Activated CD4-positive, alpha-beta T cell treated with anti-CD3 and anti-CD28 coated beads for 36 hours (primary cell): ENCODE measurements at regions not wholly inside any gene's neighbourhood (a gene's known extent, or its start where the extent isn't known, plus 50 kb on each side); places are given as distances from the start of the nearest gene placed in this dataset.
"Not testable (repeated sequence)": the region's sequence is repeated elsewhere in the genome, so short reads cannot be mapped to it uniquely, and the experiment has no call there.

Experiments used
- ATAC-seq: fragments of 200-7000 bp; cut with Tn5 transposase; one replicate; pipeline ENCODE4 v1.10.0; 2021; ENCODE audit warnings: mild to moderate bottlenecking, moderate library complexity
- CTCF ChIA-PET: fragments of 350-600 bp; sonication (Branson Sonifier 250); formaldehyde crosslinking; loops from one replicate; lab custom pipeline; 2021; ENCODE audit warnings: antibody characterized with exemption; lab: Charles Lee
- POLR2A ChIA-PET: fragments of 350-600 bp; sonication (Branson Sonifier 250); formaldehyde crosslinking; loops from one replicate; lab custom pipeline; 2021; ENCODE audit warnings: antibody characterized with exemption, inconsistent platforms; lab: Charles Lee
- DNase-seq: peaks from one replicate; pipeline ENCODE4 v3.0.0-alpha.2; 2020
- H3K27ac Mint-ChIP-seq: one replicate; pipeline ENCODE4 v1.8.0; 2021; ENCODE audit warnings: mixed read lengths
- H3K27me3 Mint-ChIP-seq: one replicate; pipeline ENCODE4 v1.8.0; 2021; ENCODE audit warnings: mixed read lengths
- H3K36me3 Mint-ChIP-seq: one replicate; pipeline ENCODE4 v1.8.0; 2021; ENCODE audit warnings: low read depth, mixed read lengths
- H3K4me1 Mint-ChIP-seq: one replicate; pipeline ENCODE4 v1.8.0; 2021; ENCODE audit warnings: mixed read lengths
- H3K4me3 Mint-ChIP-seq: one replicate; pipeline ENCODE4 v1.8.0; 2021; ENCODE audit warnings: mild to moderate bottlenecking, moderate library complexity, mixed read lengths
- H3K9me3 Mint-ChIP-seq: one replicate; pipeline ENCODE4 v1.8.0; 2021; ENCODE audit warnings: low read depth, mixed read lengths
- intact Hi-C, 2 experiments: fragments of 100-400 bp; cut with DNase I in 1 of 2; cut with micrococcal nuclease in 1 of 2; formaldehyde crosslinking; loops; one replicate each; pipeline versions ENCODE4 v1.14.2 to v1.15.1; 2022 to 2024; cut with DNase I, micrococcal nuclease

GRCh38 chrX:123788193-123788592 is 55.3 kb upstream of the THOC2 start:
- H3K27ac Mint-ChIP-seq, POLR2A ChIA-PET, H3K36me3 Mint-ChIP-seq, intact Hi-C loops, H3K4me1 Mint-ChIP-seq, DNase-seq, H3K9me3 Mint-ChIP-seq, H3K4me3 Mint-ChIP-seq, ATAC-seq, H3K27me3 Mint-ChIP-seq: not testable (repeated sequence)
- CTCF ChIA-PET = interaction anchor here (1.7 kb wide), 1 partner anchor 10 kb away, joined by 5 read pairs; no protein-coding TSS in a partner anchor

GRCh38 chrX:123788744-123789143 is 55.9 kb upstream of the THOC2 start:
- no peak overlapping the region for H3K27ac Mint-ChIP-seq
- no peaks in the 10 kb centered on the region for H3K36me3 Mint-ChIP-seq
- DNase-seq = no peak
- H3K27me3 Mint-ChIP-seq = no peaks in the 10 kb centered on the region
- no peaks in the 10 kb centered on the region for H3K9me3 Mint-ChIP-seq
- no peak for ATAC-seq
- POLR2A ChIA-PET = no interaction called here
- H3K4me1 Mint-ChIP-seq = peaks cover 6% of the 10 kb centered on the region
- intact Hi-C loops = no loop called here
- CTCF ChIA-PET = interaction anchor here (0.5 to 1.7 kb wide), 2 partner anchors 10 to 11 kb away, joined by 4 to 5 read pairs; no protein-coding TSS in a partner anchor
- no peak overlapping the region for H3K4me3 Mint-ChIP-seq

GRCh38 chrX:123797543-123798447 is 62.1 kb upstream of the XIAP start:
- DNase-seq (peak; percentile 9), ATAC-seq (peak; percentile 88)
- Mint-ChIP-seq H3K4me3 (no peak overlapping the region), H3K27me3 (no peaks in the 10 kb centered on the region), H3K27ac (no peak overlapping the region), H3K4me1 (no peaks in the 10 kb centered on the region), H3K9me3 (no peaks in the 10 kb centered on the region), H3K36me3 (no peaks in the 10 kb centered on the region)
- CTCF ChIA-PET = no interaction called here
- POLR2A ChIA-PET = no interaction called here
- intact Hi-C loops = no loop called here

- DNase-seq, H3K4me3 Mint-ChIP-seq, H3K9me3 Mint-ChIP-seq, H3K4me1 Mint-ChIP-seq, H3K27ac Mint-ChIP-seq, H3K27me3 Mint-ChIP-seq, ATAC-seq, intact Hi-C loops, H3K36me3 Mint-ChIP-seq: not testable (repeated sequence)
- CTCF ChIA-PET = interaction anchor here (1.2 kb wide), 1 partner anchor 34 kb away, joined by 3 read pairs; no protein-coding TSS in a partner anchor
- POLR2A ChIA-PET = interaction anchor here (0.6 kb wide), 1 partner anchor 68 kb away, joined by 4 read pairs; no protein-coding TSS in a partner anchor
Observed at GRCh38 chrX:123798706-123799430, 61.0 kb upstream of the XIAP start.

- Mint-ChIP-seq H3K36me3 (no peaks in the 10 kb centered on the region), H3K4me3 (no peak overlapping the region), H3K9me3 (no peaks in the 10 kb centered on the region), H3K27ac (no peak overlapping the region), H3K4me1 (peaks cover 7% of the 10 kb centered on the region), H3K27me3 (no peaks in the 10 kb centered on the region)
- CTCF ChIA-PET = interaction anchor here (0.9 to 1.1 kb wide), 2 partner anchors 24 to 76 kb away, joined by 3 read pairs; no protein-coding TSS in a partner anchor
- ATAC-seq (no peak), DNase-seq (no peak)
- POLR2A ChIA-PET = no interaction called here
- intact Hi-C loops = no loop called here
Observed at GRCh38 chrX:123801901-123802300, 58.0 kb upstream of the XIAP start.

GRCh38 chrX:123803331-123803983 is 56.4 kb upstream of the XIAP start:
- ChIA-PET POLR2A (no interaction called here), CTCF (interaction anchor here (0.5 to 0.7 kb wide), 2 partner anchors 26 to 70 kb away, joined by 3 read pairs; partner anchors contain the start of gene THOC2)
- Mint-ChIP-seq H3K27ac (peak overlapping the region; percentile 51), H3K9me3 (no peaks in the 10 kb centered on the region), H3K27me3 (no peaks in the 10 kb centered on the region), H3K4me1 (peaks cover 7% of the 10 kb centered on the region), H3K36me3 (no peaks in the 10 kb centered on the region), H3K4me3 (no peak overlapping the region)
- intact Hi-C loops = no loop called here
- DNase-seq (peak; percentile 17), ATAC-seq (peak; percentile 99)

GRCh38 chrX:123803984-123804365 is 55.9 kb upstream of the XIAP start:
- DNase-seq, intact Hi-C loops, H3K27me3 Mint-ChIP-seq, H3K36me3 Mint-ChIP-seq, H3K4me1 Mint-ChIP-seq, POLR2A ChIA-PET, ATAC-seq, H3K9me3 Mint-ChIP-seq, H3K4me3 Mint-ChIP-seq: not testable (repeated sequence)
- CTCF ChIA-PET = interaction anchor here (0.5 to 0.7 kb wide), 2 partner anchors 26 to 71 kb away, joined by 3 read pairs; partner anchors contain the start of gene THOC2
- H3K27ac Mint-ChIP-seq = peak overlapping the region; percentile 51

- CTCF ChIA-PET = no interaction called here
- H3K4me1 Mint-ChIP-seq = peaks cover 7% of the 10 kb centered on the region
Observed at GRCh38 chrX:123807835-123808416, 51.9 kb upstream of the XIAP start.

GRCh38 chrX:123809854-123810375 is 49.9 kb upstream of the XIAP start:
- intact Hi-C loops = no loop called here
- H3K4me1 Mint-ChIP-seq = no peaks in the 10 kb centered on the region
- H3K36me3 Mint-ChIP-seq = no peaks in the 10 kb centered on the region
- DNase-seq (no peak), ATAC-seq (no peak)
- ChIA-PET CTCF (no interaction called here), POLR2A (no interaction called here)
- no peaks in the 10 kb centered on the region for H3K27me3 Mint-ChIP-seq
- no peak overlapping the region for H3K4me3 Mint-ChIP-seq
- H3K27ac Mint-ChIP-seq = no peak overlapping the region
- H3K9me3 Mint-ChIP-seq = no peaks in the 10 kb centered on the region

More at GRCh38 chrX:123807835-123808416, 51.9 kb upstream of the XIAP start:
- H3K27me3 Mint-ChIP-seq = no peaks in the 10 kb centered on the region
- intact Hi-C loops = no loop called here
- no peak overlapping the region for H3K27ac Mint-ChIP-seq
- ATAC-seq = no peak
- POLR2A ChIA-PET = no interaction called here
- H3K9me3 Mint-ChIP-seq = no peaks in the 10 kb centered on the region
- no peak for DNase-seq
- H3K36me3 Mint-ChIP-seq = no peaks in the 10 kb centered on the region
- H3K4me3 Mint-ChIP-seq = no peak overlapping the region
